ENCODE measurements at regions not wholly inside any gene's neighbourhood (a gene's known extent, or its start where the extent isn't known, plus 50 kb on each side); places are given as distances from the start of the nearest gene placed in this dataset.

GRCh38 chr5:51556833-51557232 is 173.6 kb downstream of the ISL1 start:
- Histone ChIP-seq H3K27ac (no peak overlapping the region), H3K4me3 (no peak overlapping the region), H3K27me3 (no peaks in the 10 kb centered on the region), H3K36me3 (no peaks in the 10 kb centered on the region), H3K9me3 (no peaks in the 10 kb centered on the region), H3K4me1 (no peaks in the 10 kb centered on the region)
- DNase-seq (ENCODE audit: low spot score in 2 of 2), result no peak
- TF ChIP-seq POLR2AphosphoS5 (IDR thresholded peaks at IDR 0.05) (no peak), POLR2A (IDR thresholded peaks at IDR 0.05) (no peak), CTCF (IDR thresholded peaks at IDR 0.05) (no peak)
- intact Hi-C loops (cut with DNase I; ENCODE audit: low total_unique reads), result no loop called here

- no peaks in the 10 kb centered on the region for H3K9me3 ChIP-seq
- H3K4me1 ChIP-seq, result no peaks in the 10 kb centered on the region
- no peaks in the 10 kb centered on the region for H3K27me3 ChIP-seq
- no peak overlapping the region for H3K4me3 ChIP-seq
- DNase-seq (ENCODE audit: low spot score in 2 of 2), result no peak
- no peak overlapping the region for H3K27ac ChIP-seq
- intact Hi-C loops (cut with DNase I; ENCODE audit: low total_unique reads), result no loop called here
- TF ChIP-seq POLR2AphosphoS5 (IDR thresholded peaks at IDR 0.05), result no peak
- no peak for TF ChIP-seq CTCF (IDR thresholded peaks at IDR 0.05)
- no peak for TF ChIP-seq POLR2A (IDR thresholded peaks at IDR 0.05)
- H3K36me3 ChIP-seq, result no peaks in the 10 kb centered on the region
These were observed 175.4 kb downstream of the ISL1 start for GRCh38 chr5:51558682-51559081.

- Histone ChIP-seq H3K27me3 (no peaks in the 10 kb centered on the region), H3K27ac (no peak overlapping the region), H3K4me3 (no peak overlapping the region), H3K36me3 (no peaks in the 10 kb centered on the region), H3K4me1 (no peaks in the 10 kb centered on the region), H3K9me3 (no peaks in the 10 kb centered on the region)
- intact Hi-C loops (cut with DNase I; ENCODE audit: low total_unique reads), result no loop called here
- TF ChIP-seq CTCF (IDR thresholded peaks at IDR 0.05) (no peak), POLR2AphosphoS5 (IDR thresholded peaks at IDR 0.05) (no peak), POLR2A (IDR thresholded peaks at IDR 0.05) (no peak)
- DNase-seq (ENCODE audit: low spot score in 2 of 2), result no peak
These were observed 176.1 kb downstream of the ISL1 start for GRCh38 chr5:51559339-51559738.

GRCh38 chr5:51559921-51560658 is 176.8 kb downstream of the ISL1 start:
- Histone ChIP-seq H3K36me3 (no peaks in the 10 kb centered on the region), H3K27me3 (no peaks in the 10 kb centered on the region), H3K9me3 (no peaks in the 10 kb centered on the region), H3K27ac (no peak overlapping the region), H3K4me3 (no peak overlapping the region), H3K4me1 (no peaks in the 10 kb centered on the region)
- no peak for DNase-seq (ENCODE audit: low spot score in 2 of 2)
- intact Hi-C loops (cut with DNase I; ENCODE audit: low total_unique reads), result no loop called here
- TF ChIP-seq CTCF (IDR thresholded peaks at IDR 0.05) (no peak), POLR2AphosphoS5 (IDR thresholded peaks at IDR 0.05) (no peak), POLR2A (IDR thresholded peaks at IDR 0.05) (no peak)

- intact Hi-C loops (cut with DNase I; ENCODE audit: low total_unique reads), result no loop called here
These were observed 183.7 kb downstream of the ISL1 start for GRCh38 chr5:51566953-51567352.

More at GRCh38 chr5:51566953-51567352, 183.7 kb downstream of the ISL1 start:
- Histone ChIP-seq H3K9me3 (no peaks in the 10 kb centered on the region), H3K4me3 (no peak overlapping the region), H3K27me3 (no peaks in the 10 kb centered on the region), H3K4me1 (no peaks in the 10 kb centered on the region), H3K36me3 (no peaks in the 10 kb centered on the region), H3K27ac (no peak overlapping the region)
- TF ChIP-seq CTCF (IDR thresholded peaks at IDR 0.05), result no peak
- TF ChIP-seq POLR2AphosphoS5 (IDR thresholded peaks at IDR 0.05), result no peak
- no peak for TF ChIP-seq POLR2A (IDR thresholded peaks at IDR 0.05)
- no peak for DNase-seq (ENCODE audit: low spot score in 2 of 2)
